Naive thymus-derived CD4-positive, alpha-beta T cell (primary cell): ENCODE measurements at regions not wholly inside any gene's neighbourhood (a gene's known extent, or its start where the extent isn't known, plus 50 kb on each side); places are given as distances from the start of the nearest gene placed in this dataset.

ENCODE experiments used
- ATAC-seq: fragments of 150-1000 bp; cut with Tn5 transposase; 2 replicates; pipeline ENCODE4 v1.10.0; 2021; ENCODE audit warnings: mild to moderate bottlenecking, moderate library complexity
- CTCF ChIA-PET: fragments of 350-600 bp; sonication (Branson Sonifier 250); formaldehyde crosslinking; loops from one replicate; lab custom pipeline; 2021; ENCODE audit warnings: antibody characterized with exemption; lab: Charles Lee
- POLR2A ChIA-PET: fragments of 350-600 bp; sonication (Branson Sonifier 250); formaldehyde crosslinking; loops from one replicate; lab custom pipeline; 2021; ENCODE audit warnings: antibody characterized with exemption, inconsistent platforms; lab: Charles Lee
- DNase-seq, 9 donors: peaks; one replicate each; pipeline versions ENCODE4 v3.0.0 to v3.0.0-alpha.2; 2020 to 2022; ENCODE audit warnings: mixed read lengths in 1 of 9
- H3K27ac ChIP-seq: one replicate; pipeline ENCODE4 v1.7.0; 2013; ENCODE audit warnings: mild to moderate bottlenecking, low read depth, low read length, moderate library complexity
- H3K27me3 ChIP-seq, 2 donors: one replicate each; pipeline ENCODE4 v1.7.0; 2013; ENCODE audit warnings: low read length in 2 of 2, mild to moderate bottlenecking in 2 of 2, moderate library complexity in 2 of 2; ENCODE audit not compliant: control insufficient read depth in 2 of 2, insufficient read depth in 2 of 2
- H3K36me3 ChIP-seq, 3 experiments: 1 replicate in 2 of 3; 2 replicates in 1 of 3; pipeline ENCODE4 v1.7.0; 2013; ENCODE audit warnings: low read length in 3 of 3, mild to moderate bottlenecking in 3 of 3, moderate library complexity in 1 of 3; ENCODE audit not compliant: insufficient read depth in 3 of 3, control insufficient read depth in 2 of 3
- H3K4me1 ChIP-seq, 2 donors: one replicate each; pipeline ENCODE4 v1.7.0; 2013; ENCODE audit warnings: low read length in 2 of 2, mild to moderate bottlenecking in 2 of 2, moderate library complexity in 1 of 2; ENCODE audit not compliant: control insufficient read depth in 2 of 2, insufficient read depth in 2 of 2
- H3K4me3 ChIP-seq: 2 replicates; pipeline ENCODE4 v1.7.0; 2013; ENCODE audit warnings: mild to moderate bottlenecking, low read length
- H3K9me3 ChIP-seq, 3 experiments: 1 replicate in 2 of 3; 2 replicates in 1 of 3; pipeline ENCODE4 v1.7.0; 2013; ENCODE audit warnings: low read length in 3 of 3; ENCODE audit not compliant: control insufficient read depth in 2 of 3
- H3K27ac Mint-ChIP-seq, 9 donors: one replicate each; pipeline ENCODE4 v1.8.0; 2020 to 2022; ENCODE audit warnings: mixed read lengths in 9 of 9, mild to moderate bottlenecking in 8 of 9, moderate library complexity in 5 of 9, inconsistent platforms in 2 of 9
- H3K27me3 Mint-ChIP-seq, 5 donors: one replicate each; pipeline ENCODE4 v1.8.0; 2021 to 2022; ENCODE audit warnings: mixed read lengths in 5 of 5, mild to moderate bottlenecking in 1 of 5
- H3K36me3 Mint-ChIP-seq, 5 donors: one replicate each; pipeline ENCODE4 v1.8.0; 2020 to 2022; ENCODE audit warnings: mixed read lengths in 5 of 5, mild to moderate bottlenecking in 3 of 5, inconsistent platforms in 1 of 5
- H3K4me1 Mint-ChIP-seq, 7 donors: one replicate each; pipeline ENCODE4 v1.8.0; 2020 to 2022; ENCODE audit warnings: mixed read lengths in 7 of 7, mild to moderate bottlenecking in 3 of 7, inconsistent platforms in 1 of 7
- H3K4me3 Mint-ChIP-seq, 10 donors: one replicate each; pipeline ENCODE4 v1.8.0; 2020 to 2022; ENCODE audit warnings: mild to moderate bottlenecking in 10 of 10, mixed read lengths in 10 of 10, moderate library complexity in 6 of 10, inconsistent platforms in 2 of 10
- H3K9me3 Mint-ChIP-seq, 11 donors: one replicate each; pipeline ENCODE4 v1.8.0; 2020 to 2022; ENCODE audit warnings: mixed read lengths in 11 of 11, mild to moderate bottlenecking in 4 of 11, inconsistent platforms in 1 of 11, moderate library complexity in 1 of 11
- intact Hi-C, 2 donors: fragments of 100-400 bp; cut with micrococcal nuclease; formaldehyde crosslinking; loops; one replicate each; pipeline ENCODE4 v1.15.1; 2023

DNA sequence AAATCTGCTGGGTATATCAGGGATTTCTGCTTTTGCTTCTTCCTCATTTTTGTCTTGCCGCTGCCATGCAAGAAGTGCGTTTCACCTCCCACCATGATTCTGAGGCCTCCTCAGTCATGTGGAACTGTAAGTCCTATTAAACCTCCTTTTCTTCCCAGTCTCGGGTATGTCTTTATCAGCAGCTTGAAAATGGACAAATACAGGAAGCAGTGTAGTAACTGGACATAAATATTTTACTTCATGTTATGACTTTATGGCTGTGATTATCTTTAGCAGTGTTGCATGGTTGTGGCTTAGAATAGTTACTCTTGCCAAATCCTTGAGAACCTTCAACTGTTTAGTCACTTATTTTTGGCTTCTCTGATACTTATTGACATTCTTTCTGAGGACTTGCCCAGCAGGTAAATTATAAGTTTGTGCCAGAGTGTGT is 66.2 kb upstream of the DLX2 start:
- no peaks in the 10 kb centered on the region for H3K9me3 ChIP-seq
- H3K27me3 ChIP-seq: no peaks in the 10 kb centered on the region
- H3K36me3 ChIP-seq: no peaks in the 10 kb centered on the region
- peaks cover 0 to 3% of the 10 kb centered on the region in 2 donors for H3K4me1 ChIP-seq
- no peak overlapping the region for H3K4me3 ChIP-seq
- CTCF ChIA-PET: interaction anchor here (7.0 kb wide), 1 partner anchor 296 kb away, joined by 129 read pairs; no protein-coding TSS in a partner anchor
- intact Hi-C loops: no loop called here
- peaks cover 0 to 9% (median 0%) of the 10 kb centered on the region in 5 donors for H3K36me3 Mint-ChIP-seq
- H3K27me3 Mint-ChIP-seq: peaks cover 0 to 47% (median 0%) of the 10 kb centered on the region in 5 donors
- H3K9me3 Mint-ChIP-seq: peaks cover 0 to 1% (median 0%) of the 10 kb centered on the region in 11 donors
- POLR2A ChIA-PET: no interaction called here
- DNase-seq (no peak), ATAC-seq (no peak)
- H3K4me1 Mint-ChIP-seq: peaks cover 6 to 9% (median 6%) of the 10 kb centered on the region in 7 donors
- H3K27ac ChIP-seq: no peak overlapping the region
- no peak overlapping the region for H3K4me3 Mint-ChIP-seq
- H3K27ac Mint-ChIP-seq: no peak overlapping the region

- no peaks in the 10 kb centered on the region for H3K27me3 ChIP-seq
- H3K27ac Mint-ChIP-seq: no peak overlapping the region
- peaks cover 0 to 3% of the 10 kb centered on the region in 2 donors for H3K4me1 ChIP-seq
- intact Hi-C loops: loop anchor here (5.0 to 10.0 kb wide), 2 partner anchors 58 to 425 kb away; no protein-coding TSS in a partner anchor
- no peak overlapping the region for H3K4me3 ChIP-seq
- H3K9me3 ChIP-seq: no peaks in the 10 kb centered on the region
- ATAC-seq: no peak
- peaks cover 0 to 9% (median 0%) of the 10 kb centered on the region in 5 donors for H3K36me3 Mint-ChIP-seq
- DNase-seq: no peak
- peaks cover 0 to 1% (median 0%) of the 10 kb centered on the region in 11 donors for H3K9me3 Mint-ChIP-seq
- H3K4me3 Mint-ChIP-seq: no peak overlapping the region
- H3K36me3 ChIP-seq: no peaks in the 10 kb centered on the region
- H3K4me1 Mint-ChIP-seq: peaks cover 6 to 10% (median 6%) of the 10 kb centered on the region in 7 donors
- H3K27me3 Mint-ChIP-seq: peaks cover 0 to 49% (median 0%) of the 10 kb centered on the region in 5 donors
- POLR2A ChIA-PET: no interaction called here
- CTCF ChIA-PET: interaction anchor here (7.0 kb wide), 1 partner anchor 295 kb away, joined by 129 read pairs; no protein-coding TSS in a partner anchor
- H3K27ac ChIP-seq: no peak overlapping the region
Measured at GRCh38 chr2:172169611-172170010, 66.9 kb upstream of the DLX2 start.

DNA sequence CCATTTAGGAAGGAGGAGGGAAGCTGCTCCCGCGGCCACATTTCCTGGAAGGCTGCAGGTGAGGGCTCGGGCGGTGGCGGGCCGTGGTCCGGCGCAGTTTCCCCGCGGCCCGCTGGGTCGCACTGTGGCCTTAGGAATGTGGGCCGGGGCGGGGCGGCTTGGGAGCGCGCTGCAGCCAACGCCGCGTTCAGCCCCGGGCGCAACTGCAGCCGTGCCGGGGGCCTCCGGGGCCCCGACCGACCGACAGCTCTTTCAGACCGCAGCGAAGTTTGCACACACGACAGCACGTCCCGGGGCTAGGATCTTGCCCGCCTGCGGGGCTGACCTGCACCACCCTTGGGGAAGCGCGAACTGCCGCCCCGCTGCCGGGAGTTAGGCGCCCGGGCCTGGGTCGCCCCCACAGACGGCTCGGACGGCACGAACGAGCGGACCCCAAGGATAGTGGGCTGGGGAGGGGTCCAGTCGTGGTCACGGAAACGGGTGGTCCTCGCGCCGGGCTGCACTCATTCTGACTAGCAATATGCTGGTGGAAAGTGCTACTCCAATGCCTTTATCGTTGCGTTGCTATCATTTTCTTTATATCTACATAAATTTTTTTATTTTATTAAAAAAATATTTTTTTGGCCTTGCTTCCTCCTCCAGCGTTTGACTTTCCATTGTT is 69.9 kb upstream of the DLX2 start:
- Histone ChIP-seq H3K4me1 (peaks cover 0 to 3% of the 10 kb centered on the region in 2 donors), H3K36me3 (no peaks in the 10 kb centered on the region), H3K27ac (peak overlapping the region; percentile 49), H3K9me3 (no peaks in the 10 kb centered on the region), H3K4me3 (peak overlapping the region; percentile 55), H3K27me3 (no peaks in the 10 kb centered on the region)
- peak overlapping the region in 4 of 9 donors; percentile 12 to 68 (median 47) for H3K27ac Mint-ChIP-seq
- peaks cover 0 to 3% (median 0%) of the 10 kb centered on the region in 11 donors for H3K9me3 Mint-ChIP-seq
- CTCF ChIA-PET: interaction anchor here (0.6 to 7.0 kb wide), 10 partner anchors 247 to 693 kb away, joined by 3 to 129 read pairs (median 4); no protein-coding TSS in a partner anchor
- H3K27me3 Mint-ChIP-seq: peaks cover 0 to 53% (median 0%) of the 10 kb centered on the region in 5 donors
- DNase-seq (peak; percentile 18 to 74 (median 61)), ATAC-seq (peak; percentile 97)
- peak overlapping the region; percentile 69 to 86 (median 79) for H3K4me3 Mint-ChIP-seq
- POLR2A ChIA-PET: interaction anchor here (0.6 to 2.1 kb wide), 7 partner anchors 51 to 365 kb away, joined by 3 to 10 read pairs (median 3); no protein-coding TSS in a partner anchor
- H3K36me3 Mint-ChIP-seq: peaks cover 0 to 3% (median 0%) of the 10 kb centered on the region in 5 donors
- intact Hi-C loops: loop anchor here (1.0 to 10.0 kb wide), 9 partner anchors 54 to 538 kb away; no protein-coding TSS in a partner anchor
- peaks cover 6 to 10% (median 6%) of the 10 kb centered on the region in 7 donors for H3K4me1 Mint-ChIP-seq

DNA sequence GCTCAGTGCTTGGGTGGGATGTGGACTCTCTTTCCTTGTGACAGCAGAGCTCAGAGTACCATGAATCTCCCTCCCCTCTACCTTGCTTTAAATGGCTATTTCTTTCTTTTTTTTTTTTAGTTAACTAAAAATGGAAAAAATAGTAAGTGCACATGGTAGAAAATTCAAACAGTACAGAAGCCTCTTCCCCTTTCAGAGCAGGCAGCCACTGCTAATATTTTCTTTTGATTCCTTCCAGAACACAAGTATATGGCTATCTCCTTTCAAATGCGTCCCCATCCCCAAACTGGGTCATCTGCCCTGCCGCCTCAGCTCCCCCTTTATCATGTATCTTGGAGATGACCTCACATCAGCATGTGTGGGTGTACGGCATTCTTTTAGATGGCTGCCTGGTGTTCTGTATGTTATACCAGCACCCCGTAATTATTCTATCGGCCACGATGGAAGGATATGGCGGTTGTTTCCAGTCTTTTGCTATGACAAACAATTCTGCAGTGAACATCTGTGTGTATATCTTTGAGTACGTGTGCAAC is 70.5 kb upstream of the DLX2 start:
- Mint-ChIP-seq H3K27ac (peak overlapping the region in 3 of 9 donors; percentile 46 to 68 (median 48)), H3K36me3 (peaks cover 0 to 3% (median 0%) of the 10 kb centered on the region in 5 donors), H3K4me3 (peak overlapping the region; percentile 69 to 86 (median 79)), H3K9me3 (peaks cover 0 to 3% (median 0%) of the 10 kb centered on the region in 11 donors), H3K27me3 (peaks cover 0 to 53% (median 0%) of the 10 kb centered on the region in 5 donors), H3K4me1 (peaks cover 6 to 10% (median 6%) of the 10 kb centered on the region in 7 donors)
- H3K27me3 ChIP-seq: no peaks in the 10 kb centered on the region
- no peak overlapping the region for H3K27ac ChIP-seq
- intact Hi-C loops: loop anchor here (2.0 to 10.0 kb wide), 3 partner anchors 54 to 502 kb away; no protein-coding TSS in a partner anchor
- no peak overlapping the region for H3K4me3 ChIP-seq
- no peaks in the 10 kb centered on the region for H3K9me3 ChIP-seq
- peaks cover 0 to 3% of the 10 kb centered on the region in 2 donors for H3K4me1 ChIP-seq
- H3K36me3 ChIP-seq: no peaks in the 10 kb centered on the region
- ChIA-PET CTCF (interaction anchor here (0.6 to 7.0 kb wide), 6 partner anchors 246 to 693 kb away, joined by 4 to 129 read pairs (median 6); no protein-coding TSS in a partner anchor), POLR2A (interaction anchor here (0.6 to 2.1 kb wide), 7 partner anchors 50 to 366 kb away, joined by 3 to 10 read pairs (median 3); no protein-coding TSS in a partner anchor)
- DNase-seq (no peak), ATAC-seq (no peak)

- ATAC-seq (no peak), DNase-seq (no peak)
- Histone ChIP-seq H3K4me3 (no peak overlapping the region), H3K27me3 (no peaks in the 10 kb centered on the region), H3K4me1 (peaks cover 9 to 10% of the 10 kb centered on the region in 2 donors), H3K9me3 (no peaks in the 10 kb centered on the region), H3K27ac (no peak overlapping the region), H3K36me3 (no peaks in the 10 kb centered on the region)
- Mint-ChIP-seq H3K4me3 (no peak overlapping the region), H3K4me1 (peaks cover 16 to 38% (median 32%) of the 10 kb centered on the region in 7 donors), H3K9me3 (peaks cover 0 to 3% (median 0%) of the 10 kb centered on the region in 11 donors), H3K36me3 (peaks cover 0 to 3% (median 0%) of the 10 kb centered on the region in 5 donors), H3K27me3 (peaks cover 0 to 20% (median 0%) of the 10 kb centered on the region in 5 donors), H3K27ac (peak overlapping the region in 1 of 9 donors; percentile 6)
- POLR2A ChIA-PET: no interaction called here
- CTCF ChIA-PET: interaction anchor here (0.6 to 2.8 kb wide), 3 partner anchors 46 to 341 kb away, joined by 3 to 12 read pairs (median 3); no protein-coding TSS in a partner anchor
- intact Hi-C loops: loop anchor here in 1 of 2 donors (10.0 kb wide), 1 partner anchor 417 kb away; no protein-coding TSS in a partner anchor
Measured at GRCh38 chr2:172177581-172177980, 74.9 kb upstream of the DLX2 start.

DNA sequence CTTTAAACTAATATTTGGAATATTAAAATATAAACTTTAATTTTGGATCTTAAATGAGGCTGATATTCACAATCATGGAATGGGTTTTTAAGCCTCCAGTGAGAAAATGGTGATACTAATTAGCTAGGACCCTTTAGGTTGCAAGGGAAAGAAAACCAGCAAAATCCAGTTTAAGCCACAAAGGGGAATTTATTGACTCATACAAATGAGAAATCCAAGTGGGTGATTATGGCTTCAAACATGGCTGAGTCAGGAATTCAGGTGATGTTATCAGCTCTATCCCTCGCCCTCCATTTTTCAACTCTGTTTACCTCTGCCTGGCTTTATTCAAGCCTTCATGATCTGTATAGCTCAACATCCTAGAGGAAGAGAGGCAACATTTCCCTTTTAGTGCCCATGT is 75.3 kb upstream of the DLX2 start:
- Mint-ChIP-seq H3K9me3 (peaks cover 0 to 3% (median 0%) of the 10 kb centered on the region in 11 donors), H3K4me3 (no peak overlapping the region), H3K36me3 (peaks cover 0 to 3% (median 0%) of the 10 kb centered on the region in 5 donors), H3K4me1 (peaks cover 16 to 37% (median 32%) of the 10 kb centered on the region in 7 donors), H3K27ac (no peak overlapping the region), H3K27me3 (peaks cover 0 to 19% (median 0%) of the 10 kb centered on the region in 5 donors)
- H3K27me3 ChIP-seq: no peaks in the 10 kb centered on the region
- ChIA-PET POLR2A (no interaction called here), CTCF (interaction anchor here (0.6 to 2.8 kb wide), 3 partner anchors 46 to 295 kb away, joined by 3 to 12 read pairs (median 3); no protein-coding TSS in a partner anchor)
- no peaks in the 10 kb centered on the region for H3K36me3 ChIP-seq
- intact Hi-C loops: loop anchor here in 1 of 2 donors (10.0 kb wide), 1 partner anchor 417 kb away; no protein-coding TSS in a partner anchor
- DNase-seq (no peak), ATAC-seq (no peak)
- H3K4me1 ChIP-seq: peaks cover 9 to 10% of the 10 kb centered on the region in 2 donors
- H3K4me3 ChIP-seq: no peak overlapping the region
- H3K27ac ChIP-seq: no peak overlapping the region
- H3K9me3 ChIP-seq: no peaks in the 10 kb centered on the region
